PC-3 (cell line): ENCODE measurements at regions not wholly inside any gene's neighbourhood (a gene's known extent, or its start where the extent isn't known, plus 50 kb on each side); places are given as distances from the start of the nearest gene placed in this dataset.

Source experiments
- ATAC-seq: fragments of 200-7000 bp; cut with Tn5 transposase; 2 replicates; pipeline ENCODE4 v1.9.1; 2020; ENCODE audit warnings: mild to moderate bottlenecking, moderate library complexity
- BruUV-seq: library from RNA; stranded (reverse); fragments of 400-500 nt; replicated peaks from 2 replicates; lab custom pipeline; 2021; lab: Mats Ljungman, UMichigan
- CTCF ChIA-PET: fragments of 300-600 bp; sonication (Branson Sonifier 250); formaldehyde crosslinking; loops from one replicate; lab custom pipeline; 2022; ENCODE audit warnings: antibody characterized with exemption; lab: Charles Lee
- POLR2A ChIA-PET: fragments of 300-600 bp; sonication (Branson Sonifier 250); formaldehyde crosslinking; loops from one replicate; lab custom pipeline; 2022; ENCODE audit warnings: antibody characterized with exemption; ENCODE audit not compliant: unreplicated experiment; lab: Charles Lee
- DNase-seq: peaks from one replicate; pipeline ENCODE4 v3.0.0-alpha.2; 2015
- H2AFZ ChIP-seq: fragments of 300-600 bp; sonication (generic); 2 replicates; pipeline ENCODE4 v1.6.0; 2016; ENCODE audit warnings: antibody characterized with exemption, low read length
- H3F3A ChIP-seq: fragments of 300-600 bp; sonication (generic); one replicate; pipeline ENCODE4 v1.6.0; 2017; ENCODE audit warnings: antibody characterized with exemption, low read length, control low read depth, mild to moderate bottlenecking; ENCODE audit not compliant: unreplicated experiment
- H3K27ac ChIP-seq: fragments of 300-600 bp; sonication (generic); 2 replicates; pipeline ENCODE4 v1.5.1; 2016; ENCODE audit warnings: mild to moderate bottlenecking, low read length
- H3K27me3 ChIP-seq: fragments of 300-600 bp; sonication (generic); 2 replicates; pipeline ENCODE4 v1.6.1; 2016; ENCODE audit warnings: low read length, mixed read lengths
- H3K36me3 ChIP-seq: fragments of 300-600 bp; sonication (generic); 2 replicates; pipeline ENCODE4 v1.6.1; 2016; ENCODE audit warnings: low read depth, mixed run types, low read length, mixed read lengths
- H3K4me1 ChIP-seq: fragments of 300-600 bp; sonication (generic); 2 replicates; pipeline ENCODE4 v1.5.1; 2016; ENCODE audit warnings: low read length; ENCODE audit not compliant: insufficient read depth
- H3K4me2 ChIP-seq: fragments of 300-600 bp; sonication (generic); 2 replicates; pipeline ENCODE4 v1.6.0; 2016; ENCODE audit warnings: low read length
- H3K4me3 ChIP-seq: fragments of 300-600 bp; sonication (generic); 2 replicates; pipeline ENCODE4 v1.5.1; 2016; ENCODE audit warnings: mild to moderate bottlenecking, low read length, mixed read lengths
- H3K79me2 ChIP-seq: fragments of 300-600 bp; sonication (generic); 2 replicates; pipeline ENCODE4 v1.6.1; 2017; ENCODE audit warnings: low read length, mixed read lengths
- H3K9ac ChIP-seq: fragments of 300-600 bp; sonication (generic); 2 replicates; pipeline ENCODE4 v1.6.0; 2016; ENCODE audit warnings: mild to moderate bottlenecking, low read length
- H3K9me2 ChIP-seq: fragments of 300-600 bp; sonication (generic); replicated peaks from 2 replicates; pipeline ENCODE4 v1.6.1; 2016; ENCODE audit warnings: mixed run types, low read length, mixed read lengths
- H3K9me3 ChIP-seq: fragments of 300-600 bp; sonication (generic); 2 replicates; pipeline ENCODE4 v1.6.1; 2016; ENCODE audit warnings: low read length, mixed read lengths
- H4K20me1 ChIP-seq: fragments of 300-600 bp; sonication (generic); 2 replicates; pipeline ENCODE4 v1.6.1; 2016; ENCODE audit warnings: low read length, mixed read lengths
- CTCF ChIP-seq: fragments of 300-600 bp; sonication (generic); conservative IDR thresholded peaks from 2 replicates; pipeline ENCODE4 v1.5.1; 2017; ENCODE audit warnings: antibody characterized with exemption, low read depth, mild to moderate bottlenecking, low read length
- EZH2 ChIP-seq: fragments of 300-600 bp; sonication (generic); IDR thresholded peaks from one replicate; pipeline ENCODE4 v1.6.1; 2017; ENCODE audit warnings: antibody characterized with exemption, mild to moderate bottlenecking, low read length; ENCODE audit not compliant: unreplicated experiment
- EZH2phosphoT487 ChIP-seq: fragments of 300-600 bp; sonication (generic); IDR thresholded peaks from 2 replicates; pipeline ENCODE4 v1.6.1; 2018; ENCODE audit warnings: mild to moderate bottlenecking, antibody characterized with exemption, low read length, borderline replicate concordance
- intact Hi-C: fragments of 100-400 bp; cut with micrococcal nuclease; formaldehyde crosslinking; loops from 2 replicates; pipeline ENCODE4 v1.9.0; 2023

- Histone ChIP-seq H3K27ac (no peak overlapping the region), H3K4me3 (no peak overlapping the region), H3F3A (no peaks in the 10 kb centered on the region), H2AFZ (no peak overlapping the region), H3K9ac (no peak overlapping the region), H3K9me3 (no peaks in the 10 kb centered on the region), H3K9me2 (no peaks in the 10 kb centered on the region), H3K4me2 (no peak overlapping the region), H3K79me2 (no peaks in the 10 kb centered on the region), H3K4me1 (no peaks in the 10 kb centered on the region), H3K36me3 (no peaks in the 10 kb centered on the region), H3K27me3 (no peaks in the 10 kb centered on the region), H4K20me1 (no peaks in the 10 kb centered on the region)
- ChIA-PET POLR2A (no interaction called here), CTCF (no interaction called here)
- intact Hi-C loops, result no loop called here
- no TSS peak for BruUV-seq
- TF ChIP-seq CTCF (peak; percentile 74), EZH2phosphoT487 (no peak)
- peak; percentile 68 for DNase-seq
- ATAC-seq, result peak; percentile 54; the same call in 1 of the 2 replicates
These were observed 417.1 kb downstream of the TMEM114 start for GRCh38 chr16:8173111-8173644.

GRCh38 chr16:8172551-8172950, 417.8 kb downstream of the TMEM114 start:
- Histone ChIP-seq H3K79me2 (no peaks in the 10 kb centered on the region), H2AFZ (no peak overlapping the region), H3K4me3 (no peak overlapping the region), H3K36me3 (no peaks in the 10 kb centered on the region), H3F3A (no peaks in the 10 kb centered on the region), H4K20me1 (no peaks in the 10 kb centered on the region), H3K9me3 (no peaks in the 10 kb centered on the region), H3K9me2 (no peaks in the 10 kb centered on the region), H3K27ac (no peak overlapping the region), H3K4me1 (no peaks in the 10 kb centered on the region), H3K9ac (no peak overlapping the region), H3K27me3 (no peaks in the 10 kb centered on the region), H3K4me2 (no peak overlapping the region)
- ATAC-seq, result no peak
- DNase-seq, result no peak
- ChIA-PET POLR2A (no interaction called here), CTCF (no interaction called here)
- TF ChIP-seq EZH2phosphoT487 (no peak), EZH2 (no peak)
- intact Hi-C loops, result no loop called here
- no TSS peak for BruUV-seq

GRCh38 chr16:8168016-8168415, 422.3 kb downstream of the TMEM114 start:
- H4K20me1 ChIP-seq, result no peaks in the 10 kb centered on the region
- H3K9me3 ChIP-seq, result no peaks in the 10 kb centered on the region
- H3K27me3 ChIP-seq, result no peaks in the 10 kb centered on the region
- no peak overlapping the region for H3K4me3 ChIP-seq
- POLR2A ChIA-PET, result no interaction called here
- DNase-seq, result no peak
- H2AFZ ChIP-seq, result no peak overlapping the region
- no peaks in the 10 kb centered on the region for H3K4me1 ChIP-seq
- H3K9me2 ChIP-seq, result no peaks in the 10 kb centered on the region
- CTCF ChIA-PET, result no interaction called here
- BruUV-seq, result no TSS peak
- intact Hi-C loops, result no loop called here
- ATAC-seq, result no peak
- TF ChIP-seq CTCF (no peak), EZH2phosphoT487 (no peak), EZH2 (no peak)
- no peak overlapping the region for H3K9ac ChIP-seq
- no peak overlapping the region for H3K4me2 ChIP-seq
- no peaks in the 10 kb centered on the region for H3K79me2 ChIP-seq
- H3K36me3 ChIP-seq, result no peaks in the 10 kb centered on the region
- no peak overlapping the region for H3K27ac ChIP-seq
- no peaks in the 10 kb centered on the region for H3F3A ChIP-seq
